ENCODE measurements at regions not wholly inside any gene's neighbourhood (a gene's known extent, or its start where the extent isn't known, plus 50 kb on each side); places are given as distances from the start of the nearest gene placed in this dataset.

DNA sequence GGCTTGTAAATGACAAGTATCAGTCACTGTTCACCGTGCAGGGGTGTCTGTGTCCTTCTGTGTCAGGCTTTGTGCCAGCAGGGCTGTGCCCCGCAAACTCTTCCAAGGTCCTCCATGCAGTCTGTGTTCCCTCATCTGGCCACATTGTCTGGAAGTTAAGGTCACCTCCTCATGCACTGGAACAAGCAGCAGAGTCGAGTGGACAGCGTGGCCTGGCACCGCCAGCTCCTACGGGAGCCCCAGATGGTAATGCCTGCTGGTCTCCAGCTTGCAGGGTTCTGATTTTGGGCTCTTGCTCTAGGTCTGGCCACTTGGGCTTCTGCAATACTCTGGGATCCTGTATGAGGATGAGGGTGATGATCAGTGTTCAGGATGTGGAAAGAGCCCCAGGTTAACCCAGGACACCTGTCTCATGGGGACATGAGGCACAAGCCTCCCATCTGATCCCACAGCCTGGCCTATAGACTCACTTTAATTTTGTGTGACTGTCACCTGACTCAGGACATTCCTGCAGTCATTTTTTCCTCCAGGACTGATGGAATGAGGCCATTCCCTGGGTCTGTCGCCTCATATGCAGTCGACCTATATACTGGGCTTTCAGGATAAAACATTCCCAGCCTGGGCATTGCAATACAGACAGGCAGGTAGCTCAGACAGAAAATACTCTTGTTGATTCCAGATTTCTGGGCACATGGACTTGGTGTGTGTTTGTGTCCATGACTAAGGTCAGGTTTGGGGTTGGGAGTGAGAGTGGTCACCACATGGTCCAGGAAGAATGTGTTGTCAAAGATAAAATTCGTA, 106.3 kb upstream of the TOP3B start:
- H3K27ac ChIP-seq = no peak overlapping the region
- H3K27me3 ChIP-seq = peaks cover 0 to 78% (median 0%) of the 10 kb centered on the region in 4 donors
- intact Hi-C loops (cut with DNase I) = no loop called here
- no peak overlapping the region for H3K4me3 ChIP-seq
- H3K9me3 ChIP-seq = no peaks in the 10 kb centered on the region
- 49 to 56% methylated on average over 4 of the region's 9 CpGs for WGBS, 2 donors
- TF ChIP-seq, protein P1, sequence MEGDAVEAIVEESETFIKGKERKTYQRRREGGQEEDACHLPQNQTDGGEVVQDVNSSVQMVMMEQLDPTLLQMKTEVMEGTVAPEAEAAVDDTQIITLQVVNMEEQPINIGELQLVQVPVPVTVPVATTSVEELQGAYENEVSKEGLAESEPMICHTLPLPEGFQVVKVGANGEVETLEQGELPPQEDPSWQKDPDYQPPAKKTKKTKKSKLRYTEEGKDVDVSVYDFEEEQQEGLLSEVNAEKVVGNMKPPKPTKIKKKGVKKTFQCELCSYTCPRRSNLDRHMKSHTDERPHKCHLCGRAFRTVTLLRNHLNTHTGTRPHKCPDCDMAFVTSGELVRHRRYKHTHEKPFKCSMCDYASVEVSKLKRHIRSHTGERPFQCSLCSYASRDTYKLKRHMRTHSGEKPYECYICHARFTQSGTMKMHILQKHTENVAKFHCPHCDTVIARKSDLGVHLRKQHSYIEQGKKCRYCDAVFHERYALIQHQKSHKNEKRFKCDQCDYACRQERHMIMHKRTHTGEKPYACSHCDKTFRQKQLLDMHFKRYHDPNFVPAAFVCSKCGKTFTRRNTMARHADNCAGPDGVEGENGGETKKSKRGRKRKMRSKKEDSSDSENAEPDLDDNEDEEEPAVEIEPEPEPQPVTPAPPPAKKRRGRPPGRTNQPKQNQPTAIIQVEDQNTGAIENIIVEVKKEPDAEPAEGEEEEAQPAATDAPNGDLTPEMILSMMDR (IDR thresholded peaks at IDR 0.05) = no peak
- no peak for TF ChIP-seq POLR2A (IDR thresholded peaks at IDR 0.05)
- DNase-seq = no peak
- no peaks in the 10 kb centered on the region for H3K4me1 ChIP-seq
- no peaks in the 10 kb centered on the region for H3K36me3 ChIP-seq

DNA sequence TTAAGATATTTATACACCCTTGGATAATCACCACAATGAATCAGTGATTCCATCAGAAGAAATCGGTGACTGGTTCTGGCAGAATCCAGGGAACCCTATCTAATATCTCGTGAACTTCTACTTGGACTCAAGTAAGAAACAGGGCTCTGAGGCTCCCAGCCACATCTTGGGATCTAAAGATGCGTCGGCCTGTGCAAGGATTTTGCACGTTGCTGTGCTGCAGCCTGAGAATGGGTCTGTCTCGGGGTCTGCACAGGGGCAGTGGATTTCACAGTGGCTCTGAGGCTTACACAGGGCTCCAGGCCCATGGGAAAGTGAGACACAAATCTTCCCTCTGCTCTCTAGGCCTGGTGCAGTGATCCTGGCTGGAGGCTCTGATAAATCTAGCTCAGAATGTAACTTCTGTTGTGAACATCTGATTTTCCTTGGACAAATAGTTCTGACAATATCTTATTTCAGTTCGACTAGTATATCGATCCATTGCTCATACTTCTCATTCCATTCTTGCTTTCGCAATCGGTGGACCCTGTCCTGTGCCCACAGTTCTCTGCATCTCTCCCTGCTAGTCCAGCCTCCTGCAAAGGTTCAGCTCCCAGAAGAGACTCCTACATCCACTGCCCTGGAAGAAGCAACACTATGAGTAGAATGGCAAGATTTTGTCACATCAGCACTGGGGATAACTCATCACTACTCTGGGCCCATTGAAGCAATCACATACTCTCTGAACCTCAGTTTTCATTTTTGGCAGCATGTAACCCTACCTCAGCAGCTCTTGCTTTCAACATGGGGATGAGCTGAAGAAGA, 105.5 kb upstream of the TOP3B start:
- no peaks in the 10 kb centered on the region for H3K36me3 ChIP-seq
- no peak overlapping the region for H3K27ac ChIP-seq
- no peaks in the 10 kb centered on the region for H3K4me1 ChIP-seq
- H3K4me3 ChIP-seq = no peak overlapping the region
- TF ChIP-seq POLR2A (IDR thresholded peaks at IDR 0.05) = no peak
- TF ChIP-seq, protein P1 (IDR thresholded peaks at IDR 0.05) = no peak
- intact Hi-C loops (cut with DNase I) = no loop called here
- DNase-seq = no peak
- no peaks in the 10 kb centered on the region for H3K9me3 ChIP-seq
- WGBS, 2 donors = 89 to 90% methylated on average over 7 of the region's 10 CpGs
- H3K27me3 ChIP-seq = peaks cover 0 to 75% (median 0%) of the 10 kb centered on the region in 4 donors

DNA sequence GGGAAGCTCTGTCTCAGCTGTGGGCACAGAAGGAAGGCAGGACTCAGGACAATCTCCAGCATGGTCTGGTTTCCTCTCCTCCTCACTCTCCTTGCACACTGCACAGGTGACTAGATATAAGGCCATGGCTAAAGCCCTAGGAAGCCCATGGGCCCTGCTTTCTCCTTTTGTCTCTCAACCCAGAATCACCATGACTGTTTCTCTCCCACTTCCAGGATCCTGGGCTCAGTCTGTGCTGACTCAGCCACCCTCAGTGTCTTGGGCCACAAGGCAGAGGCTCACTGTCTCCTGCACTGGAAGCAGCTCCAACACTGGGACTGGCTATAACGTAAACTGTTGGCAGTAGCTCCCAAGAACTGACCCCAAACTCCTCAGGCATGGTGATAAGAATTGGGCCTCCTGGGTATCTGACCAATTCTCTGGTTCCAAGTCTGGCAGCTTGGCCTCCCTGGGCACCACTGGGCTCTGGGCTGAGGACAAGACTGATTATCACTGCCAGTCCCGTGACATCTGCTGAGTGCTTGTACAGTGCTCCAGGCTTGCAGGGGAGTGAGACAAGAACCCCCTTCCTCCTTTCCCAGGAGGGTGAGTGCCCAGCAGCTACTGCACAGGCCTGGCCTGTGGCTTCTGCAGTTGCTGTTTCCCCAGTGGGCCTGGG, 104.0 kb upstream of the TOP3B start:
- intact Hi-C loops (cut with DNase I) = no loop called here
- DNase-seq = no peak
- H3K27me3 ChIP-seq = peaks cover 0 to 64% (median 0%) of the 10 kb centered on the region in 4 donors
- no peak overlapping the region for H3K27ac ChIP-seq
- TF ChIP-seq POLR2A (IDR thresholded peaks at IDR 0.05) = no peak
- TF ChIP-seq, protein P1 (IDR thresholded peaks at IDR 0.05) = no peak
- no peak overlapping the region for H3K4me3 ChIP-seq
- H3K36me3 ChIP-seq = no peaks in the 10 kb centered on the region
- no peaks in the 10 kb centered on the region for H3K9me3 ChIP-seq
- no peaks in the 10 kb centered on the region for H3K4me1 ChIP-seq
- WGBS, 2 donors = no CpG with 5 or more reads among the region's 2 CpGs

DNA sequence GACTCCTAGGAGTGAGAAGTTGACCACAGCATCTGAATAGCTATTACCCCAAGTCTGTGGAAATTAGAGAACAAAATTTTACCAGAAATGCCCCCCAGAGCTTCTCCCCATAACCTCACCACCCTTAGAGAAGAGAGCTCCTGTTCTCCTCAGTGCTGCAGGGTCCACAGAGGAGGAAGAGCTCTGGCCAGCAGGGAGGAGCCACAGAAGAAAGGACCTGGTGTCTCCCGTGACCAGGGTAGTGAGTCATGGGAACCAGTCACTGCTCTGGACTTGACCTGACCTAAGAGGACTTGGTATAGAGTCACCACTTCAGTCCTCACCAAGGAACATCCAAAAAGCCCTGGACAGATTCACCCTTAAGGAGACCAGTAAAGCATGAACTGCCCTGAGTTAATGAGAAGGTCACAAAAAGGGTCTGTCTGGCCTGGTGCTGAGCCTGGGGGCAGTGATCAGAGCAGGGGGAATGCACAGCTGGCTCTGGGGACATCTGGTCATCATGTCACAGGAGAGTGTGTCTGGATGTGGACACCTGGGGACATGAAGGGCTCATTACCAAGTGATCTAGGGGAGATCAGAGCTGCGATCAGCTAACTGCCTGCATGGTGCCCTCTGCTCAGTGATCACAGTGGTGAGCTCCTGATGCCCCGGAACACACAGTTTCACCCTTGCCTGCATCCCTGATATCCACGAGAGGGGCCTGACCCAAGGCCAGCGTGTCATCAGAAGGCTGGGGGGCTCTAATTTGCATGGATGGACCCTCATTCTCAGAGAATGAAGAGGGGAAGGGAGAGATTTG, 103.3 kb upstream of the TOP3B start:
- Histone ChIP-seq H3K27ac (no peak overlapping the region), H3K27me3 (peaks cover 0 to 64% (median 0%) of the 10 kb centered on the region in 4 donors), H3K9me3 (no peaks in the 10 kb centered on the region), H3K4me1 (no peaks in the 10 kb centered on the region), H3K36me3 (no peaks in the 10 kb centered on the region), H3K4me3 (no peak overlapping the region)
- 81% methylated on average over 4 of the region's 5 CpGs; no CpG with 5 or more reads in 1 of the 2 donors for WGBS, 2 donors
- no peak for TF ChIP-seq POLR2A (IDR thresholded peaks at IDR 0.05)
- TF ChIP-seq, protein P1 (IDR thresholded peaks at IDR 0.05) = no peak
- intact Hi-C loops (cut with DNase I) = no loop called here
- DNase-seq = no peak
